OCI-LY3 (cell line): ENCODE measurements at regions not wholly inside any gene's neighbourhood (a gene's known extent, or its start where the extent isn't known, plus 50 kb on each side); places are given as distances from the start of the nearest gene placed in this dataset.

ENCODE experiments used
- CTCF ChIP-seq: fragments of 200-600, 300-600 bp; sonication (generic); IDR thresholded peaks from 2 replicates; pipeline ENCODE4 v1.5.1; 2014; ENCODE audit warnings: antibody characterized with exemption, low read length, low read depth
- EZH2phosphoT487 ChIP-seq: fragments of 200-600 bp; shearing (Covaris generic); IDR thresholded peaks from 2 replicates; pipeline ENCODE4 v1.6.1; 2018; ENCODE audit warnings: antibody characterized with exemption, mixed run types, low read depth

- TF ChIP-seq CTCF (no peak), EZH2phosphoT487 (no peak)
Measured at GRCh38 chr16:49193596-49193995, 88.0 kb downstream of the CBLN1 start.
